ENCODE measurements at regions not wholly inside any gene's neighbourhood (a gene's known extent, or its start where the extent isn't known, plus 50 kb on each side); places are given as distances from the start of the nearest gene placed in this dataset.

GRCh38 chr6:121526282-121526681, 90.8 kb downstream of the GJA1 start:
- Histone ChIP-seq H3K4me2 (ENCODE audit: low read length) (no peak overlapping the region), H3K9me2 (replicated peaks; ENCODE audit: control insufficient read depth, low read length) (no peaks in the 10 kb centered on the region), H4K20me1 (ENCODE audit: control insufficient read depth, insufficient read depth, low read depth, low read length) (no peaks in the 10 kb centered on the region), H3K27ac (ENCODE audit: low read depth, low read length) (no peak overlapping the region), H3K4me3 (ENCODE audit: low read length) (no peak overlapping the region), H3K9me3 (ENCODE audit: control insufficient read depth, insufficient read depth, low read length) (no peaks in the 10 kb centered on the region), H3K4me1 (ENCODE audit: control insufficient read depth, low read length) (no peaks in the 10 kb centered on the region), H3K79me2 (ENCODE audit: control insufficient read depth, low read length) (no peaks in the 10 kb centered on the region), H3K27me3 (ENCODE audit: control insufficient read depth, low read length) (no peaks in the 10 kb centered on the region), H3K36me3 (ENCODE audit: control insufficient read depth, low read length) (no peaks in the 10 kb centered on the region), H3F3A (ENCODE audit: control insufficient read depth, insufficient read depth) (no peaks in the 10 kb centered on the region)
- TF ChIP-seq CTCF (IDR thresholded peaks at IDR 0.05; ENCODE audit: low read depth, low read length, poor library complexity, severe bottlenecking) (no peak), EZH2phosphoT487 (IDR thresholded peaks at IDR 0.05; ENCODE audit: borderline replicate concordance, low read length) (no peak)

- no peak overlapping the region for H3K27ac ChIP-seq (ENCODE audit: low read depth, low read length)
- H3F3A ChIP-seq (ENCODE audit: control insufficient read depth, insufficient read depth), result no peaks in the 10 kb centered on the region
- H3K4me3 ChIP-seq (ENCODE audit: low read length), result no peak overlapping the region
- no peaks in the 10 kb centered on the region for H3K27me3 ChIP-seq (ENCODE audit: control insufficient read depth, low read length)
- no peak overlapping the region for H3K4me2 ChIP-seq (ENCODE audit: low read length)
- no peaks in the 10 kb centered on the region for H3K36me3 ChIP-seq (ENCODE audit: control insufficient read depth, low read length)
- H3K9me3 ChIP-seq (ENCODE audit: control insufficient read depth, insufficient read depth, low read length), result no peaks in the 10 kb centered on the region
- H3K79me2 ChIP-seq (ENCODE audit: control insufficient read depth, low read length), result no peaks in the 10 kb centered on the region
- H3K4me1 ChIP-seq (ENCODE audit: control insufficient read depth, low read length), result no peaks in the 10 kb centered on the region
- no peaks in the 10 kb centered on the region for H4K20me1 ChIP-seq (ENCODE audit: control insufficient read depth, insufficient read depth, low read depth, low read length)
- H3K9me2 ChIP-seq (replicated peaks; ENCODE audit: control insufficient read depth, low read length), result no peaks in the 10 kb centered on the region
- no peak for TF ChIP-seq EZH2phosphoT487 (IDR thresholded peaks at IDR 0.05; ENCODE audit: borderline replicate concordance, low read length)
Measured at GRCh38 chr6:121531658-121532169, 96.3 kb downstream of the GJA1 start.

GRCh38 chr6:121533321-121533841, 97.9 kb downstream of the GJA1 start:
- Histone ChIP-seq H3K9me3 (ENCODE audit: control insufficient read depth, insufficient read depth, low read length) (no peaks in the 10 kb centered on the region), H3K79me2 (ENCODE audit: control insufficient read depth, low read length) (no peaks in the 10 kb centered on the region), H3K4me2 (ENCODE audit: low read length) (no peak overlapping the region), H4K20me1 (ENCODE audit: control insufficient read depth, insufficient read depth, low read depth, low read length) (no peaks in the 10 kb centered on the region), H3K36me3 (ENCODE audit: control insufficient read depth, low read length) (no peaks in the 10 kb centered on the region), H3K4me3 (ENCODE audit: low read length) (no peak overlapping the region), H3K9me2 (replicated peaks; ENCODE audit: control insufficient read depth, low read length) (no peaks in the 10 kb centered on the region), H3K27ac (ENCODE audit: low read depth, low read length) (no peak overlapping the region), H3K4me1 (ENCODE audit: control insufficient read depth, low read length) (no peaks in the 10 kb centered on the region), H3K27me3 (ENCODE audit: control insufficient read depth, low read length) (no peaks in the 10 kb centered on the region), H3F3A (ENCODE audit: control insufficient read depth, insufficient read depth) (no peaks in the 10 kb centered on the region)
- TF ChIP-seq EZH2phosphoT487 (IDR thresholded peaks at IDR 0.05; ENCODE audit: borderline replicate concordance, low read length), result no peak
- no peak for TF ChIP-seq CTCF (IDR thresholded peaks at IDR 0.05; ENCODE audit: low read depth, low read length, poor library complexity, severe bottlenecking)

- Histone ChIP-seq H4K20me1 (ENCODE audit: control insufficient read depth, insufficient read depth, low read depth, low read length) (no peaks in the 10 kb centered on the region), H3K27me3 (ENCODE audit: control insufficient read depth, low read length) (no peaks in the 10 kb centered on the region), H3K9me2 (replicated peaks; ENCODE audit: control insufficient read depth, low read length) (no peaks in the 10 kb centered on the region), H3K9me3 (ENCODE audit: control insufficient read depth, insufficient read depth, low read length) (no peaks in the 10 kb centered on the region), H3K4me1 (ENCODE audit: control insufficient read depth, low read length) (no peaks in the 10 kb centered on the region), H3K4me2 (ENCODE audit: low read length) (no peak overlapping the region), H3F3A (ENCODE audit: control insufficient read depth, insufficient read depth) (no peaks in the 10 kb centered on the region), H3K4me3 (ENCODE audit: low read length) (no peak overlapping the region), H3K27ac (ENCODE audit: low read depth, low read length) (no peak overlapping the region), H3K36me3 (ENCODE audit: control insufficient read depth, low read length) (no peaks in the 10 kb centered on the region), H3K79me2 (ENCODE audit: control insufficient read depth, low read length) (no peaks in the 10 kb centered on the region)
- no peak for TF ChIP-seq EZH2phosphoT487 (IDR thresholded peaks at IDR 0.05; ENCODE audit: borderline replicate concordance, low read length)
- TF ChIP-seq CTCF (IDR thresholded peaks at IDR 0.05; ENCODE audit: low read depth, low read length, poor library complexity, severe bottlenecking), result no peak
Measured at GRCh38 chr6:121535777-121536176, 100.3 kb downstream of the GJA1 start.

All from DOHH2 (cell line).